ENCODE measurements at regions not wholly inside any gene's neighbourhood (a gene's known extent, or its start where the extent isn't known, plus 50 kb on each side); places are given as distances from the start of the nearest gene placed in this dataset.

DNA sequence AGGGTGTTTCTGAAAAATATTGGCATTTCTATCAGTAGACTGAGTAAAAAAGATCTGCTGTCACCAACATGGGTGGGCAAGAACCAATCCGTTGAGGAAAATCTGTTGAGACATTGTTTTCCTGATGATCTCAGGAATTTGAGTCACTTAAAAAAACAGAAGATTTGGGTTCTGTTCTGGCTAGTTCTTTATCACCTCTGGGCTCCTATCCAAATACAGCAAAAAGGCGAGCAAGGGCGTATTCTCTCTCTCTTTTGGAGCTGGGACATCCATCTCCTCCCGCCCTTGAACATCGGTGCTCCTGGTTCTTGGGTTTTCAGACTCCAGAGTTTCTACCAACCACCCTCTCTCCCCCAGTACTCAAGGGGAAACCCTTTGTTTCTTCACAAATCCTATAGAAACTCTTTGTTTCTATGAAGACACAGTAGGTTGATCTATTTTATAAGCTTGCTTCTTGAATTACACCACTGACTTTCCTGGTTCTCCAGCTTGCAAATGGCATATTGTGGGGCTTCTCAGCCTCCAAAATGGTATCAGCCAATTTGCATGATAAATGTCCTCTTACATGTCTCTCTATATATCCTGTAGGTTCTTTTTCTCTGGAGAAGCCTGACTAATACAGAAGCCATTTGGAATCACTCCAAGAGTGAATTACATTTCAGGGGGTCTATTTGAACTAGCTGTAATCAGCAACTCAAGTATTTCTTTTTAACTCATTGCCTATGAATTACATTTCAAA is 263.9 kb upstream of the TMTC1 start:
- in situ Hi-C loops (cut with MboI; ENCODE audit: low pct_unique_long_range_greater_than_20kb, low sequenced_read_pairs, unreplicated experiment) = no loop called here

DNA sequence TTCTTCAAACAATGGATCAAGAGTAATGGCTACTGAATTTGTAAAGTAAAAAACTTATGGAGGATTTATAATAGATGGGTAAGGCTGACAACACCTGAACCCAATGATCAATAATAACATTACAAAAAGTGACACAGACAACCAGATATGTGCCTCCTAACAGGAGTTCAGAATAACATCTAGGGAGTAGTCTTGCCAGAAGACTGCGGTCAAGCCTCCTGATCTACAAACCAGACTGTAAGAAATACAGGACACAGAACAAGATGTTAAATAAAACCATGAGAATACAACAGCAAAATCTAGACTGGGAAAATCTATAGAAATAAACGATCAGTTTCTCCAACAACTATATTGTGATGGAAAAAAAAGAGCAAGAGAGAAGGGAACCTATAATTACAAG is 262.6 kb upstream of the TMTC1 start:
- TF ChIP-seq, protein P1, sequence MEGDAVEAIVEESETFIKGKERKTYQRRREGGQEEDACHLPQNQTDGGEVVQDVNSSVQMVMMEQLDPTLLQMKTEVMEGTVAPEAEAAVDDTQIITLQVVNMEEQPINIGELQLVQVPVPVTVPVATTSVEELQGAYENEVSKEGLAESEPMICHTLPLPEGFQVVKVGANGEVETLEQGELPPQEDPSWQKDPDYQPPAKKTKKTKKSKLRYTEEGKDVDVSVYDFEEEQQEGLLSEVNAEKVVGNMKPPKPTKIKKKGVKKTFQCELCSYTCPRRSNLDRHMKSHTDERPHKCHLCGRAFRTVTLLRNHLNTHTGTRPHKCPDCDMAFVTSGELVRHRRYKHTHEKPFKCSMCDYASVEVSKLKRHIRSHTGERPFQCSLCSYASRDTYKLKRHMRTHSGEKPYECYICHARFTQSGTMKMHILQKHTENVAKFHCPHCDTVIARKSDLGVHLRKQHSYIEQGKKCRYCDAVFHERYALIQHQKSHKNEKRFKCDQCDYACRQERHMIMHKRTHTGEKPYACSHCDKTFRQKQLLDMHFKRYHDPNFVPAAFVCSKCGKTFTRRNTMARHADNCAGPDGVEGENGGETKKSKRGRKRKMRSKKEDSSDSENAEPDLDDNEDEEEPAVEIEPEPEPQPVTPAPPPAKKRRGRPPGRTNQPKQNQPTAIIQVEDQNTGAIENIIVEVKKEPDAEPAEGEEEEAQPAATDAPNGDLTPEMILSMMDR (IDR thresholded peaks at IDR 0.05; ENCODE audit: extremely low read depth, insufficient read depth, missing control alignments) = no peak
- no peak for DNase-seq (ENCODE audit: low spot score)
- in situ Hi-C loops (cut with MboI; ENCODE audit: low pct_unique_long_range_greater_than_20kb, low sequenced_read_pairs, unreplicated experiment) = no loop called here

More for the DNA sequence above, 263.9 kb upstream of the TMTC1 start:
- TF ChIP-seq, protein P1 (IDR thresholded peaks at IDR 0.05; ENCODE audit: extremely low read depth, insufficient read depth, missing control alignments) = no peak
- no peak for DNase-seq (ENCODE audit: low spot score)

DNA sequence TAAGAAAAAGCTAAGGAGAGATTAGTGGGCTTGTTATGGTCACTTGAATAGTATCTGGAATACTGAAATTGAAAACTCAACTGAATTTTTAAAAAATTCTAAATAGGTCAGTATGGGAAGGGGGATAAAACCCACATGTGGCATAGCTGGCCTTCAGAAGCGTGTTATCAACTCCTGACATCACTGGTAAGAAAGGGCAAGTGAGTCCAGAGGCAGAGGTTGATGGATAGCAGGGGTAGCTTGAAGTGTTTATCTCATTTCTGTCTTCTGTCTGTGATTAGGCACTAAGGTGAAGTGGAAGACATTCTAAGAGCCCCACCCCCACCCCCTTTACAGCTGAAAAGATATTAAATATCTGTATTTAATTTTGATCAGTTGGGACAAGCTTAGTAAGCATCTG is 261.4 kb upstream of the TMTC1 start:
- TF ChIP-seq, protein P1 (IDR thresholded peaks at IDR 0.05; ENCODE audit: extremely low read depth, insufficient read depth, missing control alignments) = no peak
- no peak for DNase-seq (ENCODE audit: low spot score)
- in situ Hi-C loops (cut with MboI; ENCODE audit: low pct_unique_long_range_greater_than_20kb, low sequenced_read_pairs, unreplicated experiment) = no loop called here

DNA sequence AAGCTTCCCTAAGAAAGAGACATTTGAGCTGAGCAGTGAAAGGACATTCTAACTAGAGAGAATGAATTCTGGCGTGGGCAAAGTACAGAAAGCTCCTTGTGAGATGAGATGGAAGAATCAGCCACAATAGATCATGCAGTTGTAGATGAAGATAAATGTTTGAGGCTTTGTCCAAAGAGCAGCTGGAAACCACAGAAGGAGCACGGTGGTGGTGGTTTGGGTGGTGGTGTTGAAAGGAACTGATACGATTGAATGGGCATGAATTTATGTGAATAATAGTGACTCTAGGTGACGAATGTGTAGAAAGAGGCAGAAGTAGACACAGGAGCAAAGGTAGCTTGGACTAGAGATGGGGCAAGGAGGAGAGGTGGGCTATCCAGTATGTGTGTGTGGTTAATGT is 260.5 kb upstream of the TMTC1 start:
- in situ Hi-C loops (cut with MboI; ENCODE audit: low pct_unique_long_range_greater_than_20kb, low sequenced_read_pairs, unreplicated experiment) = no loop called here
- TF ChIP-seq, protein P1 (IDR thresholded peaks at IDR 0.05; ENCODE audit: extremely low read depth, insufficient read depth, missing control alignments) = no peak
- DNase-seq (ENCODE audit: low spot score) = no peak

DNA sequence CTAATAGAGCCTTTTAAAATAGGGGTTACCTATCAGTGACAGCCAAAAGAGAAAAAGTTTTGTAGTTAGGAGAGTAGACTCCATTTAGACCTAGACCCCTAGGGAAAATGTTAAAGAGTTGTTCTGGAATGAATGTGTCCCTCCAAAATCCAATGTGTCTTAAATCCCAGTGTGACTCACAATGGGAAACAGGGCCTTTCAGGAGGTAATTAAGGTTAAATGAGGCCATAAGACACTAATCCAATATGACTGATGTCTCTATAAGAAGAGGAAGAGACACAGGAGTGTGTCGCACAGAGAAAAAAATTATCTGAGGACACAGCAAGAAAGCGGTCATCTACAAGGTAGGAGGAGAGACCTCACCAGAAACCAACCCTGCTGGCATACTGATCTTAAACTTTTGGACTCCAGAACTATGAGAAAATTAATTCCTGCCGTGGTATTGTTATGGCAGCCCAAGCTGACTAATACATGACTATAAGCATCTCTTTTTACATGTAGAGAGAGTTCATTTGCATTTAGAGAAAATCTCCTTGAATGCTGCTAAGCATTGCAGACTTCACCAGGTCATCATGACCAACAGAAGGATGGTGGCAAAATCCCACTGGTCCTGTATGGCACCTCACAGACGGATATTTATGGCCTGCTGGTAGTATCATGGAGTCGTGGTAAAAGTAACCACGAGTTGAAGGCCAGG is 259.6 kb upstream of the TMTC1 start:
- in situ Hi-C loops (cut with MboI; ENCODE audit: low pct_unique_long_range_greater_than_20kb, low sequenced_read_pairs, unreplicated experiment) = no loop called here
- no peak for DNase-seq (ENCODE audit: low spot score)
- TF ChIP-seq, protein P1 (IDR thresholded peaks at IDR 0.05; ENCODE audit: extremely low read depth, insufficient read depth, missing control alignments) = no peak

DNA sequence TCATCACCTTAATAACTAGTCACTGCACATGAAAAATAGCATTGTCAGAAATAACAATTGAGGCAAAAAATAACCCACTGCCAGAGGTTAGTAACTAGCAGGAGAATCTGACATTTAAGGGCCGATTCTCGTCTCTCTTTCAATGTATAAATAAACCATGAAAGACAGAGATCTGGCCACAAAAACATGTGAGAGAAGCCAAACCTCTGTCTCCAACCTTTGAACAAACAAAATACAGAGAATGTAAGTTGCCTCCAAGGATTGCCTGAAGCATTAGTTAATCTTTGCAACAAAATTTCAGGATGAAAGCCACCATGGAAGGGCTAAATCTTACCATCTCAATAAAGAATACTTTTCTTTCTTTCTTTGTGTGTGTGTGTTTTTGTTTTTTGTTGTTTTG is 257.4 kb upstream of the TMTC1 start:
- TF ChIP-seq, protein P1 (IDR thresholded peaks at IDR 0.05; ENCODE audit: extremely low read depth, insufficient read depth, missing control alignments) = no peak
- DNase-seq (ENCODE audit: low spot score) = no peak
- in situ Hi-C loops (cut with MboI; ENCODE audit: low pct_unique_long_range_greater_than_20kb, low sequenced_read_pairs, unreplicated experiment) = no loop called here

All from GM13977 (cell line).